GM18511 (cell line): ENCODE measurements at regions not wholly inside any gene's neighbourhood (a gene's known extent, or its start where the extent isn't known, plus 50 kb on each side); places are given as distances from the start of the nearest gene placed in this dataset.
"Not testable (repeated sequence)": the region's sequence is repeated elsewhere in the genome, so short reads cannot be mapped to it uniquely, and the experiment has no call there.

Experiments used
- ATAC-seq: cut with Tn5 transposase; IDR thresholded peaks from one replicate; pipeline ENCODE4 v1.9.1; 2021; ENCODE audit warnings: mild to moderate bottlenecking, moderate library complexity; ENCODE audit not compliant: unreplicated experiment

DNA sequence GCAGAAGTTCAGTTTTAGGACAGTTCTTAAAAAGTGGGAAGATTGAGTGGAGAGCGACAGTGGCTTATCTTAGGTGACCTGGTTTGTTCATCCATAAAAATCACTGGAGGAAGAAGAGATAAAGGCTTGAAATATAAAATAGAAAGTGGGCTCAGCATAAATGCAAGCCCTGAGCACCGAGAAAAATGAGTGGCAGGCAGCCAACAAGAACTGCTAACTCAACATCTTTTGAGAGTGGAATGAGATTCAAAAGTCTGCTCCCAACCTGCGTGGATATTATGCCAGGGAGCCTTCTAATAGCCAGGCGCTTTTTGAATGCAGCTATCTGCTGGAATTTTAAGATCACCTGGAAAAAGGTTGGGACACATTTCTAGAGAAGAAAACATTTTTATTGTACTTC lies 666.5 kb downstream of the FLRT2 start:
- ATAC-seq = no peak

DNA sequence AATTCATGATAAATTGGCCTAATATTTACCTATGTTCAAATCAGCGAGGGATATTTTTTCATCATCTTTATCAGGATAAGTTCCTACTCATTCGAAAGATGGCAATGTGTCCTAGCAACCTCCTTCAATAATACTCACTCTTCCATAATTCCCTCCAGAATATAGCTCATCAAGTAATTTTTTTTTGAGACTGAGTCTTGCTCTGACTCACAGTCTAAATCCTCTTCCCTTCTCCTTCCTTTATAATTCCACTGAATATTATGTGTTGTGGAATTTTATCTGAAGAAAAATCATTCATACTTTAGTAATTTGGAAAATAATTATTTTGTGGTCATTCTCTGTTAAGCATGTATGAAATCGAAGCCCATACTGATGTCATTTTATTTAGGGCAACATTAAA lies 663.8 kb downstream of the FLRT2 start:
- no peak for ATAC-seq

DNA sequence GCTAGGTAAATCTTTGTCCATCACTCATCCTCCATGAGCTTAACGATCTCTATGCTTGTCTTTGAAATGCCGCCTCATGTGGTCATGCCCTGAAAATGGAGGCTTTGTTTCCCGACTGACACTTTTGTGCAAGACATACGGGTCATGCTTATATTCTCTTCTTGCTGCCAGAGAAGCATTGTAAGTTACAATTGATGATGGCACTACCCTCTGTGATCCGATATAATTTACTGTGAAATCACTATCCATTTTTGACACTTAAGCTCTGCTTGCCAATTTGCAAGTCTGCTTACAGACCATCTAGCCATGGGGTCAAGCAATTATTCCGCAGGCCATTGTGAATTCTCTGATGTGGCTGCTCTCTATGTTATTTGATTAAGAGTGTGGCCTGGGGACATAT lies 650.0 kb downstream of the FLRT2 start:
- ATAC-seq = no peak

- ATAC-seq = no peak
Observed at GRCh38 chr14:86168371-86168770, 638.4 kb downstream of the FLRT2 start.

- no peak for ATAC-seq
Observed at GRCh38 chr14:86166541-86166940, 636.6 kb downstream of the FLRT2 start.

DNA sequence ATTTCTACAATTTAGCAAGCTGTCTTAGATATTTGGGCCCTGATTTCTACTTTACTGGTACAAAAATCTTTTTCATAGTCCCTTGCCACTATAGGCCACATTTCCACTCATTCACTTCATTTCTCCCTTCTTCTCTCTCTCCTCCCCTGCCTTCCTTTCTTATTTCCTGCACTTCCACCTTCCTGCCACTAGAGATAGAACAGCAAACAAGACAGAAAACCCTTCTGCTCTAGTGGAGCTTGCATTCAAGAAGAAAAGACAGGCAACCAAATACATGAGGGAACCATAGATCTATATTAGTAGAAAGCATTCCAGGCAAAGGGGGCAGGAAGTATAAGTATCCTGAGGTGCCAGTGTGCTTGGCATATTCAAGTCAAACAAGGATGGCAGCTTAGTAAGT lies 623.5 kb downstream of the FLRT2 start:
- no peak for ATAC-seq

DNA sequence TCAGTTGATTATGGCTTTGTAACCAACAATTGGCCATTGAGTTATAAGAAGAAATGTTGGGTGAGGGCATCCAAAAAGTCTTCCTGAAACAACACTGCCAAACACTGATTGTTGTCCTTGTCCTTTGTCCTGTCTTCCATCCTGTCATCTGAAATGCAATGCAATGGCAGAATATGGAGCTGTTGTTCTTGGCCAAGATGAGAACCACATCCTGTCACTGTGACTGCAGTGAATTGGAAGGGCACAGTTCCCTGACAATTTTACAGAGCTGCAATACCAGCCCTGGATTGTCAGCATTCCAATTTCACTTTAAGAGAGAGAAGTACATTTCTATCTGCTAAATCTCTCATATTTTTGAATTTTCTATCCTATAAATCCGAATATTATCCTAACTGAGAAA lies 613.3 kb downstream of the FLRT2 start:
- no peak for ATAC-seq

- no peak for ATAC-seq
Observed at GRCh38 chr14:86141966-86142365, 612.0 kb downstream of the FLRT2 start.

DNA sequence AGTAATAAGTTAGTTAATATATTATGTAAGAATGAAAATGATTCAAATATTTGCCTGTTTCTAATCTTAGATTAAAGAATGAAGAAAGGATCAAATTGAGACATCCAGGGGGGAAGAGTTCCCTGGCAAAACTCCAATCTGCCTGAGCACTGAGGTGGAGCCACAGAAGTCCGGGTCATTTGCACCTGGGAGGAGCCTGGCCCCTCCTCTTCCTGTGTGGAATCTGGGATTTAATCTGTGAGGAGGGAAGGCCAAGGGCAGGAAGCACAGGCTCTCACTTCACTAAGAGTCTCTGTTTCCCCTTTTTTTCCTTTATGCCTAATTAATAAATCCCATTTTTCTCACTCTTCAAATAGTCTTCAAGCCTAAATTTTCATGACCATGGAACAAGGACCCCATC lies 599.5 kb downstream of the FLRT2 start:
- no peak for ATAC-seq

GRCh38 chr14:86124328-86124727 lies 594.4 kb downstream of the FLRT2 start:
- ATAC-seq = no peak

DNA sequence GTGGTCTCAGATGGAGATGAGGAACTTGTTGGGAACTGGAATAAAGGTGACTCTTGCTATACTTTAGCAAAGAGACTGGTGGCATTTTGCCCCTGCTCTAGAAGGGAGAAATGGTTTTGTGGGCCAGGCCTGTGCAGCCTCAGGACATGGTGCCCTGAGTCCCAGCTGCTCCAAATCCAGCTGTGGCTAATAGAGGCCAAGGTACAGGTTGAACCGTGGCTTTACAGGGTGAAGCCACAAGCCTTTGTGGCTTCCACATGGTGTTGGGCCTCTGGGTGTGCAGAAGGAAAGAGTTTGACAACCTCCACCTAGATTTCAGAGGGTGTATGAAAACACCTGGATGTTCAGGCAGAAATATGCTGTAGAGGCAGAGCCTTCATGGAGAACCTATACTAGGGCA lies 586.0 kb downstream of the FLRT2 start:
- ATAC-seq = no peak

GRCh38 chr14:86110871-86111270 lies 580.9 kb downstream of the FLRT2 start:
- not testable (repeated sequence) for ATAC-seq

DNA sequence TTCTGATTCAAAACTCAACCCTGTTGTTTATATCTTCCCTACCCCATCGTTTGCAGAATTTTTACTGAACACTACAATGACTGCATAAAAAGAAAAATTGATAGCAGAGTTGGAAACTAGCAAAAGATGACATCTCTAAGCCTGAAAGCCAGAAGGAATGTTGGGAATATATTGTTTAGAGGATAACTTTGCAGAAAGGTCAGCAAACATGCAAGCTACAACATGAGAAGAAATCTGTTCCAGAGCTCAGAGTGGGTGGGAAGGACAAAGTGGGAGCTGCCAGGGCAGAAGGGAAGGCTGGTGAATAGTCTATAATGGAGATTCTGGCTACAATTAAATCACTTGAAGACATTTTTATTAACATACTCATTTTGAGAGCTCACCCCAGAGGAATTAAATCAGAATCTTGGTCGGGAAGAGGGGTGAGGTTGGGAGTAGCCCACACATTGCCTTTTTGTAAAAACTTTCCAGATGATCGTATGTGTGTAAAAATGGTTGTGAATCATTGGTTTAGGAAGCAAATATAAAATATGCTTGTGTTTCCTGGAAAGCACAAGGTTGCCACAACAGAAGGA lies 574.8 kb downstream of the FLRT2 start:
- ATAC-seq = no peak

- ATAC-seq = no peak
Observed at GRCh38 chr14:86094512-86094911, 564.6 kb downstream of the FLRT2 start.

- ATAC-seq = no peak
Observed at GRCh38 chr14:86091811-86092210, 561.9 kb downstream of the FLRT2 start.

GRCh38 chr14:86088156-86088555 lies 558.2 kb downstream of the FLRT2 start:
- ATAC-seq = no peak

GRCh38 chr14:86087377-86087776 lies 557.4 kb downstream of the FLRT2 start:
- ATAC-seq = no peak

DNA sequence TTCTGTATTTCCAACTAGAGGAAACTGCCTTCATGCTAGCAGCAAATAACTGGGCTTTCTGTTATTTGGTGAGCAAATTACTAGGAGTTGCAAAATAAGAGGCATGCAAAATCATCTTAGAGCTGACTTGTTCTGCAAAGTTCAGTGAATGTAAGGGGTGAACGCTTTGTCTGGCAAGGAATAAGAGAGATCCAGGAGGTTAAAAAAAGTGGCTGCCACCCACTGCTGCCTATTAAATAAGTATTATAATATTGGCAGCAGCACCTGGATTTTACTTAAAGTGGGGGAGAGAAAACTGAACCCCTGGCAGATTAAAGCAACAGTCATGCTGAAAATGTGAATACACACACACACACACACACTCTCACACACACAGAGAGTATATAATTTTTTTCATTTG lies 557.0 kb downstream of the FLRT2 start:
- ATAC-seq = no peak

GRCh38 chr14:86084097-86084496 lies 554.2 kb downstream of the FLRT2 start:
- ATAC-seq = no peak

- no peak for ATAC-seq
Observed at GRCh38 chr14:86083616-86084015, 553.7 kb downstream of the FLRT2 start.

DNA sequence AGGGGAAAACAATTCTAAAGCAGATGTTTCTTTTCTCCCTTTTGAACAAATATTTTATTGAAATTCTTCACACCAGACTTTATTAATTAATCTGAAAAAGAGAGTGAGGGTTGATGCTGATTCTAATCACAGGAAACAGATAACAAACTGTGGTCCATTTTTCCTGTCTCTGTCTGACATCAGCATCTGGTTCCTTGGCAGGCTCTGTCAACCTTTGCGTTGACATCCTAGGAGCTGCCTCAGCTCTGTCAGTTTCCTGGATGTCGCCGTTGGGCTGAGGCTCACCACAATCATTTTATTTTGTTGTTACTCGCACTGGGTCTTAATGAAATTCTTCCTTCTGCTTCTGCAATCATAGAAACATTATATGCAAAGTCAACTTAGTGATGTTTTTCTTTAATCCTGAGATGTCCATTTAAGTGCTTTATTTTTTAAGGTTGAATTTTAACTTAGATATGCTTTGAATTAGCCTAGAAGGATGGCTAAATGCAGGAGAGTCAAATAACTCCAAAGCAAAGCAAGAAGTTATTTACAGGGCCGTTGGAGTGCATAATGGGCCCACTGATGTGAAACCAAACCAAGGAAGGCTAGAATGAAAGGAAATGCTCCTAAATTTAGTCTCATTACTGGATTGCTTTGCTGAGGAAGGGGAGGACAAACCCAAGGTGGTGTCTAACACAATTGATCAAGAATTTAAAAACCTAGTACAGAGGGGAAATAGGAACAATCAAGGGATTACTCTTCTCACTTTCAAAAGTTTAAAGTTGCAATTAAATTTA lies 542.4 kb downstream of the FLRT2 start:
- ATAC-seq = no peak

- no peak for ATAC-seq
Observed at GRCh38 chr14:86066651-86067050, 536.7 kb downstream of the FLRT2 start.

DNA sequence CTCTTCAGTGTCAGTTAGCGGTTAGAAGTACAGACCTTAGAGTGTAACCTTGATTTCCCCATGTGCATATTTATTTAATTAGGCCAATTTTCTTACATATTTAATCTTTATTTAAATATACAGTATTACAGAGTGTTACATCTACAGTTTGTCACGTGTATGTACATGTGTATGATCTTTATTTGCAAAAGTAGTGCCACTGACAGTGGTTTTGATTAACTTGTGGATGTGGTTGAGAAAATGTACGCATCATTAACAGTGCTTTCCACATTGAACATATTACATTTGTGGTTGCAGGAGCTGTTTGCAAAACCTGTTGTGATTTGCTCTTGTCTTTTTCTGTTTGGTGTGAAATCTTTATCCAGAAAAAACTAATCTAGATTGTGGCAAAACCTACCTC lies 535.5 kb downstream of the FLRT2 start:
- ATAC-seq = no peak
